HG02588 (cell line): ENCODE measurements at regions not wholly inside any gene's neighbourhood (a gene's known extent, or its start where the extent isn't known, plus 50 kb on each side); places are given as distances from the start of the nearest gene placed in this dataset.
"Not testable (repeated sequence)": the region's sequence is repeated elsewhere in the genome, so short reads cannot be mapped to it uniquely, and the experiment has no call there.

Source experiments
- ATAC-seq: cut with Tn5 transposase; IDR thresholded peaks from one replicate; pipeline ENCODE4 v1.9.1; 2021; ENCODE audit warnings: mild to moderate bottlenecking, moderate library complexity; ENCODE audit not compliant: unreplicated experiment

- ATAC-seq = no peak
These were observed 620.5 kb upstream of the CITED2 start for GRCh38 chr6:139994998-139995397.

GRCh38 chr6:139990856-139991465 is 616.5 kb upstream of the CITED2 start:
- no peak for ATAC-seq

- ATAC-seq = no peak
These were observed 615.7 kb upstream of the CITED2 start for GRCh38 chr6:139990026-139990686.

- ATAC-seq = no peak
These were observed 614.2 kb upstream of the CITED2 start for GRCh38 chr6:139988685-139989084.

- no peak for ATAC-seq
These were observed 612.6 kb upstream of the CITED2 start for GRCh38 chr6:139987091-139987490.

GRCh38 chr6:139985236-139985815 is 610.9 kb upstream of the CITED2 start:
- ATAC-seq = no peak

- no peak for ATAC-seq
These were observed 609.9 kb upstream of the CITED2 start for GRCh38 chr6:139984317-139984716.

- no peak for ATAC-seq
These were observed 609.3 kb upstream of the CITED2 start for GRCh38 chr6:139983555-139984276.

GRCh38 chr6:139982652-139983295 is 608.3 kb upstream of the CITED2 start:
- ATAC-seq = no peak

GRCh38 chr6:139982195-139982594 is 607.7 kb upstream of the CITED2 start:
- no peak for ATAC-seq

- no peak for ATAC-seq
These were observed 607.3 kb upstream of the CITED2 start for GRCh38 chr6:139981768-139982181.

- ATAC-seq = no peak
These were observed 606.7 kb upstream of the CITED2 start for GRCh38 chr6:139981066-139981624.

- not testable (repeated sequence) for ATAC-seq
These were observed 606.2 kb upstream of the CITED2 start for GRCh38 chr6:139980631-139981030.

GRCh38 chr6:139979021-139979725 is 604.7 kb upstream of the CITED2 start:
- ATAC-seq = no peak

GRCh38 chr6:139977887-139978332 is 603.5 kb upstream of the CITED2 start:
- no peak for ATAC-seq

- no peak for ATAC-seq
These were observed 599.4 kb upstream of the CITED2 start for GRCh38 chr6:139973669-139974344.

GRCh38 chr6:139972116-139972515 is 597.7 kb upstream of the CITED2 start:
- no peak for ATAC-seq

GRCh38 chr6:139970591-139970991 is 596.1 kb upstream of the CITED2 start:
- ATAC-seq = no peak

GRCh38 chr6:139967497-139967896 is 593.0 kb upstream of the CITED2 start:
- ATAC-seq = no peak

- no peak for ATAC-seq
These were observed 590.9 kb upstream of the CITED2 start for GRCh38 chr6:139965393-139965792.
